Smooth muscle cell (in vitro differentiated cells): ENCODE measurements at regions not wholly inside any gene's neighbourhood (a gene's known extent, or its start where the extent isn't known, plus 50 kb on each side); places are given as distances from the start of the nearest gene placed in this dataset.

Experiments used
- DNase-seq: peaks from one replicate; lab custom pipeline; 2025; ENCODE audit not compliant: unreplicated experiment; lab: John Stamatoyannopoulos, UW
- H2AFZ ChIP-seq: fragments of 200-600 bp; sonication (generic); 2 replicates; pipeline ENCODE4 v1.6.0; 2016; ENCODE audit warnings: antibody characterized with exemption, low read depth, mild to moderate bottlenecking
- H3F3A ChIP-seq: fragments of 200-600 bp; sonication (generic); 2 replicates; pipeline ENCODE4 v1.6.0; 2017; ENCODE audit warnings: antibody characterized with exemption, low read depth
- H3K27ac ChIP-seq: fragments of 200-600 bp; sonication (generic); 2 replicates; pipeline ENCODE4 v1.5.1; 2016; ENCODE audit warnings: low read depth, mild to moderate bottlenecking
- H3K27me3 ChIP-seq: fragments of 200-600 bp; sonication (generic); 2 replicates; pipeline ENCODE4 v1.6.1; 2016; ENCODE audit warnings: low read depth, mild to moderate bottlenecking
- H3K36me3 ChIP-seq: fragments of 200-600 bp; sonication (generic); 2 replicates; pipeline ENCODE4 v1.5.1; 2016; ENCODE audit warnings: low read depth
- H3K4me1 ChIP-seq: fragments of 200-600 bp; sonication (generic); 2 replicates; pipeline ENCODE4 v1.5.1; 2016; ENCODE audit warnings: low read depth
- H3K4me2 ChIP-seq: fragments of 200-600 bp; sonication (generic); 2 replicates; pipeline ENCODE4 v1.6.0; 2016; ENCODE audit warnings: mild to moderate bottlenecking
- H3K4me3 ChIP-seq: fragments of 200-600 bp; sonication (generic); 2 replicates; pipeline ENCODE4 v1.5.1; 2016; ENCODE audit warnings: mild to moderate bottlenecking
- H3K79me2 ChIP-seq: fragments of 200-600 bp; sonication (generic); 2 replicates; pipeline ENCODE4 v1.6.0; 2016; ENCODE audit warnings: low read depth, mild to moderate bottlenecking
- H3K9ac ChIP-seq: fragments of 200-600 bp; sonication (generic); 2 replicates; pipeline ENCODE4 v1.6.0; 2016; ENCODE audit warnings: low read depth
- H3K9me3 ChIP-seq: fragments of 200-600 bp; sonication (generic); replicated peaks from 2 replicates; pipeline ENCODE4 v1.5.1; 2016; ENCODE audit warnings: low read depth
- H4K20me1 ChIP-seq: fragments of 200-600 bp; sonication (generic); 2 replicates; pipeline ENCODE4 v1.6.0; 2016; ENCODE audit warnings: low read depth
- CTCF ChIP-seq: fragments of 200-600 bp; sonication (generic); IDR thresholded peaks from 2 replicates; pipeline ENCODE4 v1.5.1; 2017; ENCODE audit warnings: borderline replicate concordance, mild to moderate bottlenecking, antibody characterized with exemption; ENCODE audit not compliant: insufficient read depth, poor library complexity, severe bottlenecking
- WGBS: methylation state at CpG from one replicate; pipeline ENCODE4 v1.1.7; 2016; ENCODE audit warnings: low lambda C conversion rate; 5-methylcytosine and 5-hydroxymethylcytosine counted together

GRCh38 chr20:57980506-57980905, 247.9 kb downstream of the ANKRD60 start:
- no peaks in the 10 kb centered on the region for H3K36me3 ChIP-seq
- WGBS, result 10% methylated on average over 8 of the region's 8 CpGs
- H2AFZ ChIP-seq, result no peak overlapping the region
- peaks cover 6% of the 10 kb centered on the region for H3K4me1 ChIP-seq
- TF ChIP-seq CTCF, result no peak
- no peak overlapping the region for H3K27ac ChIP-seq
- no peaks in the 10 kb centered on the region for H3K79me2 ChIP-seq
- H3K9ac ChIP-seq, result no peak overlapping the region
- H3K4me2 ChIP-seq, result peak overlapping the region; percentile 7
- no peaks in the 10 kb centered on the region for H3K27me3 ChIP-seq
- H3F3A ChIP-seq, result peaks cover 4% of the 10 kb centered on the region
- H4K20me1 ChIP-seq, result no peaks in the 10 kb centered on the region
- H3K9me3 ChIP-seq, result no peaks in the 10 kb centered on the region
- H3K4me3 ChIP-seq, result no peak overlapping the region
- no peak for DNase-seq

DNA sequence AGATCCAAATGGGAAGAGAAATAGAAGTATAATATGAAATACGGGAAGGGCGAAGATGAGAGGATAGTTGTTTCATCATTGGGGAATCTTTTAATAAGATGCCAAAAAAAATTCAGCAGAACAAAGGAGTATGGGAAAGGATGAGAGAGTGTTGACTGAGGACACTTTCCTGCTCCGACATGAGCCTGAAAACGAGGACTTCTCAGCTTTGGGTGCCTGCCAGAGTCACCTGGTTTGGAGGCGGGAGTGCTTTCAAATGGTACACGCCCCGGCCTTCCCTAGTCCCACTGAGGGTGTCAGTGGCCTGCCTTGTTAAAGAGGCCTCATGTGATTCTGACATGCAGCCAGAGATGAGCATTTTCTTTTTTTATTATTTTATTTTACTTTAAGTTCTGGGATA, 250.9 kb downstream of the ANKRD60 start:
- Histone ChIP-seq H4K20me1 (no peaks in the 10 kb centered on the region), H3K27ac (no peak overlapping the region), H3K9ac (no peak overlapping the region), H3K9me3 (no peaks in the 10 kb centered on the region), H3K4me2 (no peak overlapping the region), H3K4me3 (no peak overlapping the region), H3K27me3 (no peaks in the 10 kb centered on the region), H2AFZ (no peak overlapping the region), H3K36me3 (no peaks in the 10 kb centered on the region), H3F3A (peaks cover 4% of the 10 kb centered on the region), H3K79me2 (no peaks in the 10 kb centered on the region), H3K4me1 (peaks cover 6% of the 10 kb centered on the region)
- no peak for TF ChIP-seq CTCF
- 93% methylated on average over 7 of the region's 7 CpGs for WGBS
- DNase-seq, result no peak

DNA sequence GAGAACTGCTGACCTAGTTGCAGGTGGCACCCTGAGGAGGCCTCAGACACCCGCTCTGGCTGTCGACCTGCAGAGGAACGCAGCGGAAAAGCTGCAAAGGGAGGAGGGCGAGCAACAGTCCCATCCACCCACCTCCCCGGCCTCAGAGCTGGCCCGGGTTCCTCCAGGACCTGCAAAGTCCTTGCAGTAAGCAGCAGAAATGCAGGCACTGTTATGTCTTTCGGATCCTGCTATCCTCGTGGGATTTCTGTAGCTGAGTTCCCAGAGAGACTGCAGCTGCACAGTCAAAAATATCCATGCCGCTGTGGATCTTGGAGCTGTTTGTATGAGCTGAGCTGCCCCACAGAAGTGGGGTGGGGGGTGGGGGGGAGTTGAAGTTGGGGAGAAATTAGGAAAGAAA, 251.3 kb downstream of the ANKRD60 start:
- Histone ChIP-seq H3K4me1 (peaks cover 6% of the 10 kb centered on the region), H3K9ac (no peak overlapping the region), H3K36me3 (no peaks in the 10 kb centered on the region), H2AFZ (no peak overlapping the region), H3K27ac (no peak overlapping the region), H3K4me2 (no peak overlapping the region), H3F3A (peaks cover 4% of the 10 kb centered on the region), H3K4me3 (no peak overlapping the region), H3K27me3 (no peaks in the 10 kb centered on the region), H4K20me1 (no peaks in the 10 kb centered on the region), H3K9me3 (no peaks in the 10 kb centered on the region), H3K79me2 (no peaks in the 10 kb centered on the region)
- WGBS, result 90% methylated on average over 10 of the region's 10 CpGs
- DNase-seq, result no peak
- TF ChIP-seq CTCF, result no peak

DNA sequence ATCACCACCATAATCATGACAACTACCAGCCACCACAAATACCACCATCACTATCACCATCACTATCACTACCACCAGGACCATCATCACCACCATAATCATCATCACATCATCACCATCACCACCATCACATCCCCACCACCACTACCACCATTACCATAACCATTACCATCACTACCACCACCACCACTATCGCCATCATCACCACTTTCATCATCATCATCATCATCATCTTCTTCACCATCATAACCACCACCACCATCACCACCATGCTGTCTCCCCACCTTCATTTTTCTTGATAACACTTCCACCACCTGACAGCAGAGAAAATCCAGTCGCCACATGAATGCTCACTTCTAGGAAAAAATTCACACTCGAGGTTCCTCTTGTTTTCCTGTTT, 253.6 kb downstream of the ANKRD60 start:
- H2AFZ ChIP-seq, result no peak overlapping the region
- WGBS, result 95% methylated on average over 3 of the region's 3 CpGs
- no peaks in the 10 kb centered on the region for H3K9me3 ChIP-seq
- no peak overlapping the region for H3K4me3 ChIP-seq
- no peaks in the 10 kb centered on the region for H3K4me1 ChIP-seq
- no peak overlapping the region for H3K4me2 ChIP-seq
- TF ChIP-seq CTCF, result no peak
- no peaks in the 10 kb centered on the region for H3K27me3 ChIP-seq
- no peaks in the 10 kb centered on the region for H4K20me1 ChIP-seq
- no peaks in the 10 kb centered on the region for H3K36me3 ChIP-seq
- H3F3A ChIP-seq, result peaks cover 2% of the 10 kb centered on the region
- no peak overlapping the region for H3K9ac ChIP-seq
- no peak for DNase-seq
- H3K27ac ChIP-seq, result no peak overlapping the region
- H3K79me2 ChIP-seq, result no peaks in the 10 kb centered on the region
